Ascending aorta (tissue), 2 donors: ENCODE measurements at regions not wholly inside any gene's neighbourhood (a gene's known extent, or its start where the extent isn't known, plus 50 kb on each side); places are given as distances from the start of the nearest gene placed in this dataset.

ENCODE experiments used
- DNase-seq, 2 donors: peaks; one replicate each; pipeline ENCODE4 v3.0.0-alpha.2; 2019; ENCODE audit warnings: low spot score in 2 of 2
- H3K27ac ChIP-seq, 2 donors: fragments of 200-600 bp; sonication (generic); one replicate each; pipeline ENCODE4 v1.5.1; 2016 to 2017; ENCODE audit warnings: mild to moderate bottlenecking in 1 of 2
- H3K27me3 ChIP-seq: fragments of 200-600 bp; sonication (generic); one replicate; pipeline ENCODE4 v1.5.1; 2017
- H3K36me3 ChIP-seq, 2 donors: fragments of 200-600 bp; sonication (generic); one replicate each; pipeline ENCODE4 v1.5.1; 2016
- H3K4me1 ChIP-seq, 2 donors: fragments of 200-600 bp; sonication (generic); one replicate each; pipeline ENCODE4 v1.5.1; 2016 to 2017; ENCODE audit warnings: mild to moderate bottlenecking in 1 of 2
- H3K4me3 ChIP-seq, 2 donors: fragments of 200-600 bp; sonication (generic); one replicate each; pipeline ENCODE4 v1.5.1; 2016 to 2017; ENCODE audit warnings: mild to moderate bottlenecking in 1 of 2
- H3K9me3 ChIP-seq, 2 donors: fragments of 200-600 bp; sonication (generic); one replicate each; pipeline ENCODE4 v1.5.1; 2016
- intact Hi-C: fragments of 100-400 bp; cut with DNase I; formaldehyde crosslinking; loops from one replicate; pipeline ENCODE4 v1.15.1; 2023
- TF ChIP-seq, protein P1 (sequence below), 3 experiments: fragments of 200-600 bp in 2 of 3; fragments of 450-650 bp in 1 of 3; sonication (generic) in 2 of 3; IDR thresholded peaks; one replicate each; pipeline ENCODE4 v1.5.1; 2016 to 2019; ENCODE audit warnings: antibody characterized with exemption in 3 of 3, mild to moderate bottlenecking in 1 of 3, moderate library complexity in 1 of 3

DNA sequence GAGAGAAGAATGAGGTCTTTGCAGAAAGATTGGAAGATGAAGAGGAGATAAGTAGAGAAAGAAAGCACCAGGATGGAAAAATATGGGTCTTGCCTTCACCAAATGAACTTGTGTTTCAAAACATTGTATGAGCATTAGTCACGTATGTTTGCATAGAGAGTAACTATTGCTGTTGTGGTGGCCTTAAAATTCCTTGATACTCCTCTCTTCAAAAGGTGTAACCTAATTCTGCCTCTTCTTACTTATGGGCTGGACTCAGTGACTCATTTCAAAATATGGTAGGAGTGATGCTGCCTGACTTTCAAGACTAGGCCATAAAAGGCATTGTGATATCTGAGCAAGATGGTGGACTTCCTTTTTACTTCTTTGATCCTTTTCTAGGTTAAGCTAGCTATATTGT, 228.7 kb upstream of the ZNF385D start:
- H3K4me3 ChIP-seq: no peak overlapping the region
- DNase-seq: no peak
- no peaks in the 10 kb centered on the region for H3K36me3 ChIP-seq
- intact Hi-C loops: no loop called here
- no peaks in the 10 kb centered on the region for H3K9me3 ChIP-seq
- no peaks in the 10 kb centered on the region for H3K27me3 ChIP-seq
- H3K27ac ChIP-seq: no peak overlapping the region
- TF ChIP-seq, protein P1, sequence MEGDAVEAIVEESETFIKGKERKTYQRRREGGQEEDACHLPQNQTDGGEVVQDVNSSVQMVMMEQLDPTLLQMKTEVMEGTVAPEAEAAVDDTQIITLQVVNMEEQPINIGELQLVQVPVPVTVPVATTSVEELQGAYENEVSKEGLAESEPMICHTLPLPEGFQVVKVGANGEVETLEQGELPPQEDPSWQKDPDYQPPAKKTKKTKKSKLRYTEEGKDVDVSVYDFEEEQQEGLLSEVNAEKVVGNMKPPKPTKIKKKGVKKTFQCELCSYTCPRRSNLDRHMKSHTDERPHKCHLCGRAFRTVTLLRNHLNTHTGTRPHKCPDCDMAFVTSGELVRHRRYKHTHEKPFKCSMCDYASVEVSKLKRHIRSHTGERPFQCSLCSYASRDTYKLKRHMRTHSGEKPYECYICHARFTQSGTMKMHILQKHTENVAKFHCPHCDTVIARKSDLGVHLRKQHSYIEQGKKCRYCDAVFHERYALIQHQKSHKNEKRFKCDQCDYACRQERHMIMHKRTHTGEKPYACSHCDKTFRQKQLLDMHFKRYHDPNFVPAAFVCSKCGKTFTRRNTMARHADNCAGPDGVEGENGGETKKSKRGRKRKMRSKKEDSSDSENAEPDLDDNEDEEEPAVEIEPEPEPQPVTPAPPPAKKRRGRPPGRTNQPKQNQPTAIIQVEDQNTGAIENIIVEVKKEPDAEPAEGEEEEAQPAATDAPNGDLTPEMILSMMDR (IDR thresholded peaks at IDR 0.05): no peak
- no peaks in the 10 kb centered on the region for H3K4me1 ChIP-seq

DNA sequence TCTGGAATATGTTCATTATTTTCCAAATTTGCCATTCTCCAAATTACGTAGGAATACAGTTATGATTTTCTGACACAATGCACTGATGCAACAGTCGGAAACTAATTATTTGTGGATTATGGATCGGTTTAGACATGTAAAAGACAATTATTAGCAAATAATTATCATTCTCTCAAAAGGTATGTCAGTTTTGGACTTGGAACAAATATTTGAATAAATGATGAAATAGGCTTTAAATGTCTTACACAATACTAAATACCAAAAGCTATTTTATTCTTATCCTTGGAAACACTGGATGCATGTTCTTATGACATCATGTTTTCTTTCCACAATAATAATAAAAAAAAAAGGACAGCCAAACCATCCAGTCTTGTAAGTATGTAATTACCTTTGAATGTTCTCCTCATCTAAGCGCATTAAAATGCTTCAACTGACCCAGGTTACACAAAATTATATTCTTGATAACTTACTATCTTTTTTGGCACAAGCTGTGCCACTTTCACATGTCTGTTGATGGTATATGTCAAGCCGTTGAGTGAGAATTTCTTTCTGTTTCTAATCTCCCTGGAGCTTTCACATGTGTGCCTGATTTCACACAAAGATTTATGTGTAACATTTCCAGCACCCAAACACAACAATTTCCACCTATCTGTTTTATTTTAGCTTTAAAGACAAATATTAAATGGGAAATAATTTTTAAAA, 238.5 kb upstream of the ZNF385D start:
- intact Hi-C loops: no loop called here
- TF ChIP-seq, protein P1 (IDR thresholded peaks at IDR 0.05): no peak

GRCh38 chr3:21991061-21991460, 240.1 kb upstream of the ZNF385D start:
- DNase-seq: no peak
- no peaks in the 10 kb centered on the region for H3K36me3 ChIP-seq
- TF ChIP-seq, protein P1 (IDR thresholded peaks at IDR 0.05): no peak
- H3K4me1 ChIP-seq: no peaks in the 10 kb centered on the region
- no peaks in the 10 kb centered on the region for H3K9me3 ChIP-seq
- no peaks in the 10 kb centered on the region for H3K27me3 ChIP-seq
- intact Hi-C loops: no loop called here
- H3K27ac ChIP-seq: no peak overlapping the region
- no peak overlapping the region for H3K4me3 ChIP-seq

More for the DNA sequence above, 238.5 kb upstream of the ZNF385D start:
- Histone ChIP-seq H3K4me3 (no peak overlapping the region), H3K27me3 (no peaks in the 10 kb centered on the region), H3K27ac (no peak overlapping the region), H3K9me3 (no peaks in the 10 kb centered on the region), H3K4me1 (no peaks in the 10 kb centered on the region), H3K36me3 (no peaks in the 10 kb centered on the region)
- DNase-seq: no peak

DNA sequence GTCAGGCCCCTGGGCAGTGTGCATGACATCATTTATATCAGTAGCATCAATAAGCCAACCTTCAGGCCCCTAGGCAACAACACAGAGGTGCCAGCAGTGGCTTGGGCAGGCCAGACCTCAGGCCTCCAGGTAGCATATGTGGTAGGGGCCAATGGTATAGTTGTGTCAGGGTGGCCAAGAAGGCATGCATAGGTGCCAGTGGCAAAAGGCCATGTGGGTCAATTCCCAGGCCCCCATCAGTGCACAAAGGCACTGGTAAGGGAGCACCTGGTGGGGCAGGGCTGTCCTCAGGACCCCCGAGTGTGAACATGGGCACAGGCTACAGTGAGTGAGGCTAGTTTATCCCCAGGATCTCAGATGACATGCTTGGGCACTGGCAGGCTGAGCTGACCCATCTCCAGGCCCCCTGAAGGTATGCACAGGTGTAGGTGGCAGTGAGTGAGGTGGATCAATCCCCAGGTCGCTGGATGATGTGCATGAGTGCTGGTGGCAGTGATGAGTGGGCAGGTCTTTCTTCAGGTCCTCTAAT, 244.1 kb upstream of the ZNF385D start:
- intact Hi-C loops: no loop called here
- TF ChIP-seq, protein P1 (IDR thresholded peaks at IDR 0.05): no peak
- no peak overlapping the region for H3K27ac ChIP-seq

GRCh38 chr3:22007368-22007767, 256.4 kb upstream of the ZNF385D start:
- no peak for DNase-seq
- TF ChIP-seq, protein P1 (IDR thresholded peaks at IDR 0.05): no peak
- H3K4me3 ChIP-seq: no peak overlapping the region
- H3K36me3 ChIP-seq: no peaks in the 10 kb centered on the region
- no peaks in the 10 kb centered on the region for H3K27me3 ChIP-seq
- H3K27ac ChIP-seq: no peak overlapping the region
- H3K9me3 ChIP-seq: no peaks in the 10 kb centered on the region
- no peaks in the 10 kb centered on the region for H3K4me1 ChIP-seq
- intact Hi-C loops: no loop called here

More for the DNA sequence above, 244.1 kb upstream of the ZNF385D start:
- H3K4me1 ChIP-seq: no peaks in the 10 kb centered on the region
- H3K36me3 ChIP-seq: no peaks in the 10 kb centered on the region
- H3K27me3 ChIP-seq: no peaks in the 10 kb centered on the region
- no peak overlapping the region for H3K4me3 ChIP-seq
- H3K9me3 ChIP-seq: no peaks in the 10 kb centered on the region
- DNase-seq: no peak
